T-cell (primary cell): ENCODE measurements at regions not wholly inside any gene's neighbourhood (a gene's known extent, or its start where the extent isn't known, plus 50 kb on each side); places are given as distances from the start of the nearest gene placed in this dataset.

Experiments used
- ATAC-seq, 4 experiments: fragments of 200-7000 bp in 3 of 4; fragments of 150-1000 bp in 1 of 4; cut with Tn5 transposase; replicated peaks in 1 of 4; 1 replicate in 3 of 4; 2 replicates in 1 of 4; pipeline ENCODE4 v1.10.0; 2021; ENCODE audit warnings: moderate library complexity in 3 of 4, mild to moderate bottlenecking in 2 of 4, moderate number of reproducible peaks in 1 of 4
- CTCF ChIA-PET, 2 donors: fragments of 300-600 bp; sonication (Branson Sonifier 250); formaldehyde crosslinking; loops; one replicate each; lab custom pipeline; 2022; ENCODE audit warnings: antibody characterized with exemption in 2 of 2; lab: Charles Lee
- POLR2A ChIA-PET, 2 donors: fragments of 300-600 bp; sonication (Branson Sonifier 250); formaldehyde crosslinking; loops; one replicate each; lab custom pipeline; 2022; ENCODE audit warnings: antibody characterized with exemption in 2 of 2; lab: Charles Lee
- DNase-seq, 35 experiments: peaks; one replicate each; pipeline versions ENCODE4 v3.0.0 to v3.0.0-alpha.2; 2013 to 2023
- H3K27ac ChIP-seq: one replicate; pipeline ENCODE4 v1.5.1; 2013; ENCODE audit warnings: low read length
- H3K27me3 ChIP-seq, 2 experiments: replicated peaks in 1 of 2; 1 replicate in 1 of 2; 2 replicates in 1 of 2; pipeline versions ENCODE4 v1.6.1 to v1.7.0; 2013; ENCODE audit warnings: low read length in 1 of 2, mixed read lengths in 1 of 2; ENCODE audit not compliant: control insufficient read depth in 2 of 2, insufficient read depth in 2 of 2; ENCODE audit errors: extremely low read depth in 1 of 2
- H3K36me3 ChIP-seq, 2 donors: 1 replicate in 1 of 2; 2 replicates in 1 of 2; pipeline versions ENCODE4 v1.6.1 to v1.7.0; 2013; ENCODE audit warnings: low read length in 1 of 2; ENCODE audit not compliant: control insufficient read depth in 2 of 2, insufficient read depth in 1 of 2; ENCODE audit errors: extremely low read depth in 1 of 2
- H3K4me1 ChIP-seq, 2 experiments: 1 replicate in 1 of 2; 2 replicates in 1 of 2; pipeline versions ENCODE4 v1.6.1 to v1.7.0; 2013; ENCODE audit warnings: low read length in 2 of 2, mixed read lengths in 1 of 2; ENCODE audit not compliant: insufficient read depth in 2 of 2, control insufficient read depth in 1 of 2; ENCODE audit errors: extremely low read depth in 1 of 2
- H3K4me3 ChIP-seq, 2 donors: 1 replicate in 1 of 2; 2 replicates in 1 of 2; pipeline versions ENCODE4 v1.5.1 to v1.7.0; 2013; ENCODE audit warnings: mild to moderate bottlenecking in 2 of 2, low read length in 1 of 2, moderate library complexity in 1 of 2; ENCODE audit not compliant: control insufficient read depth in 1 of 2; ENCODE audit errors: extremely low read depth in 1 of 2
- H3K9me3 ChIP-seq: 2 replicates; pipeline ENCODE4 v1.7.0; 2013
- H3K27ac Mint-ChIP-seq, 2 donors: one replicate each; pipeline ENCODE4 v1.8.0; 2020 to 2021; ENCODE audit warnings: mild to moderate bottlenecking in 2 of 2, mixed read lengths in 2 of 2
- H3K27me3 Mint-ChIP-seq, 2 donors: one replicate each; pipeline ENCODE4 v1.8.0; 2021 to 2022; ENCODE audit warnings: mixed read lengths in 2 of 2
- H3K36me3 Mint-ChIP-seq: one replicate; pipeline ENCODE4 v1.8.0; 2021; ENCODE audit warnings: mixed read lengths
- H3K4me1 Mint-ChIP-seq, 3 donors: one replicate each; pipeline ENCODE4 v1.8.0; 2020 to 2022; ENCODE audit warnings: mixed read lengths in 3 of 3, mild to moderate bottlenecking in 1 of 3
- H3K4me3 Mint-ChIP-seq, 3 donors: one replicate each; pipeline ENCODE4 v1.8.0; 2020 to 2022; ENCODE audit warnings: mild to moderate bottlenecking in 3 of 3, mixed read lengths in 3 of 3, moderate library complexity in 3 of 3
- H3K9me3 Mint-ChIP-seq, 3 donors: one replicate each; pipeline ENCODE4 v1.8.0; 2020 to 2022; ENCODE audit warnings: mixed read lengths in 3 of 3
- WGBS: methylation state at CpG from one replicate; pipeline ENCODE4 v1.1.5; 2013; ENCODE audit warnings: missing lambda C conversion rate; ENCODE audit not compliant: insufficient coverage; 5-methylcytosine and 5-hydroxymethylcytosine counted together

DNA sequence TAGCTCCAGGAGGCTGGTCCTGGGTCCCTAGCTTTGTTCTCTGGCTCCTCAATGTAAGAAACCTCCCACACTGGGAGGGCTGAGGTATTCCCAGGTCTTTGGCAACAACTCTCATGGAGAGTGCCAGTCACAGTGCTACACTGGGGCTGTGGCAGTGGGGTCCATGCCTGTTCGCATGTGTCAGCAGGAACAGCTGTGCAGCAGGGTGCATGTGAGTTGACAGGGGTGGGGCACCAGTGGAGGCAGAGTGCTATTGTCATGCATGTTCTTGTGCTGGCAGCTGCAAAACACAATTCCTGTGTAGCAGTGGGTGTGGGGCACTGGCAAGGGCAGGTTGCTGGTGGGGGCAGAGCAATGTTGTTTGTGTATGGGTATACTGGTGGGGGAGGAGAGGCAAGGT is 246.0 kb downstream of the CXXC4 start:
- H3K9me3 Mint-ChIP-seq = peaks cover 8 to 24% (median 17%) of the 10 kb centered on the region in 3 donors
- H3K36me3 ChIP-seq = no peaks in the 10 kb centered on the region
- H3K36me3 Mint-ChIP-seq = no peaks in the 10 kb centered on the region
- H3K27ac Mint-ChIP-seq = no peak overlapping the region
- WGBS = 78% methylated on average over 1 of the region's 1 CpG
- no peaks in the 10 kb centered on the region for H3K27me3 Mint-ChIP-seq
- peaks cover 0 to 6% of the 10 kb centered on the region in 2 experiments for H3K27me3 ChIP-seq
- H3K4me1 Mint-ChIP-seq = no peaks in the 10 kb centered on the region
- ATAC-seq (no peak), DNase-seq (no peak)
- H3K4me3 ChIP-seq = no peak overlapping the region
- CTCF ChIA-PET = no interaction called here
- no peak overlapping the region for H3K27ac ChIP-seq
- no peak overlapping the region for H3K4me3 Mint-ChIP-seq
- H3K9me3 ChIP-seq = no peaks in the 10 kb centered on the region
- H3K4me1 ChIP-seq = no peaks in the 10 kb centered on the region
- POLR2A ChIA-PET = no interaction called here

GRCh38 chr4:104235967-104236366 is 258.7 kb downstream of the CXXC4 start:
- Histone ChIP-seq H3K27ac (no peak overlapping the region), H3K4me1 (no peaks in the 10 kb centered on the region), H3K27me3 (no peaks in the 10 kb centered on the region), H3K36me3 (no peaks in the 10 kb centered on the region), H3K4me3 (no peak overlapping the region), H3K9me3 (no peaks in the 10 kb centered on the region)
- no peak for DNase-seq
- POLR2A ChIA-PET = no interaction called here
- no peak for ATAC-seq
- Mint-ChIP-seq H3K4me1 (no peaks in the 10 kb centered on the region), H3K36me3 (no peaks in the 10 kb centered on the region), H3K9me3 (peaks cover 9 to 12% (median 10%) of the 10 kb centered on the region in 3 donors), H3K27me3 (no peaks in the 10 kb centered on the region), H3K27ac (no peak overlapping the region), H3K4me3 (no peak overlapping the region)
- no CpG with 5 or more reads among the region's 4 CpGs for WGBS
- CTCF ChIA-PET = no interaction called here

GRCh38 chr4:104217526-104217925 is 277.2 kb downstream of the CXXC4 start:
- ATAC-seq (no peak), DNase-seq (no peak)
- H3K4me1 Mint-ChIP-seq = no peaks in the 10 kb centered on the region
- Histone ChIP-seq H3K27me3 (no peaks in the 10 kb centered on the region), H3K4me1 (no peaks in the 10 kb centered on the region), H3K4me3 (no peak overlapping the region), H3K9me3 (no peaks in the 10 kb centered on the region), H3K27ac (no peak overlapping the region), H3K36me3 (no peaks in the 10 kb centered on the region)
- POLR2A ChIA-PET = no interaction called here
- H3K36me3 Mint-ChIP-seq = no peaks in the 10 kb centered on the region
- CTCF ChIA-PET = no interaction called here
- H3K27me3 Mint-ChIP-seq = no peaks in the 10 kb centered on the region
- no peak overlapping the region for H3K4me3 Mint-ChIP-seq
- WGBS = no CpG with 5 or more reads among the region's 1 CpG
- no peak overlapping the region for H3K27ac Mint-ChIP-seq
- H3K9me3 Mint-ChIP-seq = peaks cover 2 to 13% (median 6%) of the 10 kb centered on the region in 3 donors

GRCh38 chr4:104211657-104212056 is 283.0 kb downstream of the CXXC4 start:
- H3K9me3 Mint-ChIP-seq = peaks cover 0 to 6% (median 5%) of the 10 kb centered on the region in 3 donors

DNA sequence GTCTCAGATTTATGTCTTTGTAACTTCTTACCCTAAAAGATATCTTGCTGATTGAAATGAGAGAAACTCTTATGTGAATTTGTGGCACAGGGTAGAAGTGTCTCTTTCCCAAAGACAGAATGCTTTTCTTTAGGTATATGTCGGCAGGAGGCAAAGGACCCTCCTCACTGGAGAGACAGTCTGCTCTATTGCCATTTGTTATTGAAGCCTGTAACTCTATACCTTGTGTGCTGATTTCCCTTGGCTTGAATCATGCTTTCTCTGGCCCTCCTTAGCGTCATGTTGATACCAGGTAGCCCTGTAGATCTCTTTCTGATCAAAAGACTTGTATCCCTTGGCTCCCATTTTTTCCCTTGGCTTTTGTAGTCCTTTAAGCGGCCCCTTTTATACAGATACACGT is 284.3 kb downstream of the CXXC4 start:
- H3K36me3 Mint-ChIP-seq = no peaks in the 10 kb centered on the region
- CTCF ChIA-PET = no interaction called here
- Histone ChIP-seq H3K36me3 (no peaks in the 10 kb centered on the region), H3K4me1 (no peaks in the 10 kb centered on the region), H3K9me3 (no peaks in the 10 kb centered on the region), H3K27me3 (no peaks in the 10 kb centered on the region), H3K27ac (no peak overlapping the region), H3K4me3 (no peak overlapping the region)
- H3K4me3 Mint-ChIP-seq = no peak overlapping the region
- ATAC-seq = no peak
- H3K27ac Mint-ChIP-seq = no peak overlapping the region
- H3K9me3 Mint-ChIP-seq = peaks cover 0 to 6% (median 0%) of the 10 kb centered on the region in 3 donors
- no peak for DNase-seq
- 43% methylated on average over 2 of the region's 4 CpGs for WGBS
- H3K4me1 Mint-ChIP-seq = no peaks in the 10 kb centered on the region
- H3K27me3 Mint-ChIP-seq = no peaks in the 10 kb centered on the region
- POLR2A ChIA-PET = no interaction called here

More at GRCh38 chr4:104211657-104212056, 283.0 kb downstream of the CXXC4 start:
- ChIA-PET CTCF (no interaction called here), POLR2A (no interaction called here)
- Mint-ChIP-seq H3K36me3 (no peaks in the 10 kb centered on the region), H3K27ac (no peak overlapping the region), H3K27me3 (no peaks in the 10 kb centered on the region), H3K4me3 (no peak overlapping the region), H3K4me1 (no peaks in the 10 kb centered on the region)
- ATAC-seq (no peak), DNase-seq (no peak)
- no peak overlapping the region for H3K4me3 ChIP-seq
- no CpG with 5 or more reads among the region's 2 CpGs for WGBS
- no peaks in the 10 kb centered on the region for H3K36me3 ChIP-seq
- H3K27me3 ChIP-seq = no peaks in the 10 kb centered on the region
- no peaks in the 10 kb centered on the region for H3K9me3 ChIP-seq
- H3K27ac ChIP-seq = no peak overlapping the region
- H3K4me1 ChIP-seq = no peaks in the 10 kb centered on the region

DNA sequence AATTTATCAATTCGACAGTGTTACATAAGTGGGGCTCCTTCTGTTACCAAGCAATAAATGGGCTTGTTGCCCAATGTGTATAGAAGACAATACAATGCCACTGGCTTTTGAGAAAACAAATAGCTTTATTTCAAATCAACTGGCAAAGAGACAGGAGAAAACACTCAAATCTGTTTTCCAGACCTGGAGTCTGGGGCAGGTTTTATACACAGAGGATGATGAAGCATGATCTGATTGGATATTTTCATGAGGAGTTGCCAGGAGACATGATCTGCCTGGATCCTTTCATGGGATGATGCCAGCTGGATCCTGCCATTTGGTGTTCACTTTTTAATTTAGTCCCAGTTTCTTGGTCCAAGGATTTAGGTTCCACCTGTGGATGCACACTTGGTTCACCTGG is 287.9 kb downstream of the CXXC4 start:
- H3K36me3 Mint-ChIP-seq = no peaks in the 10 kb centered on the region
- DNase-seq (no peak), ATAC-seq (no peak)
- H3K4me3 ChIP-seq = no peak overlapping the region
- no peaks in the 10 kb centered on the region for H3K36me3 ChIP-seq
- H3K27me3 Mint-ChIP-seq = no peaks in the 10 kb centered on the region
- ChIA-PET CTCF (no interaction called here), POLR2A (no interaction called here)
- H3K4me1 Mint-ChIP-seq = no peaks in the 10 kb centered on the region
- H3K27me3 ChIP-seq = no peaks in the 10 kb centered on the region
- no peak overlapping the region for H3K4me3 Mint-ChIP-seq
- H3K27ac Mint-ChIP-seq = no peak overlapping the region
- no CpG with 5 or more reads among the region's 1 CpG for WGBS
- H3K9me3 Mint-ChIP-seq = peaks cover 0 to 8% (median 8%) of the 10 kb centered on the region in 3 donors
- no peaks in the 10 kb centered on the region for H3K4me1 ChIP-seq
- H3K9me3 ChIP-seq = no peaks in the 10 kb centered on the region
- H3K27ac ChIP-seq = no peak overlapping the region

DNA sequence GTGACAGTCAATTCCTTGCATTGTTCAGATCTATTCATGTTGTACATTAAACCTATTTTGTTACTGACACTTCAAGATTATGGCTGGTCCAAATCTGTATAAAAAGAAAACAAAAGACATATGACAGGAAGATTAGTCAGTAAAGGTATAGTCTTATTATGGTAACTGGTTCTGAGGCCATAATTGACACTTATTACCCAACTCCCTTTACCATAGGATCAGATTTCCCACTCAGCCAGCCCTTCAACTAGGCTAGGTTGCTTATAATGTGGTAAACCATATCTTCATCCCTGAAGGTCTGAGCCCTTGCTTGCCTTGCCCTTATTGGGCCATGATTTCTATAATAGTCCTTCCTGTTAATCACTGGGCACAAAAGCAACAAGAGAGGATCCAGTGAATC is 289.6 kb downstream of the CXXC4 start:
- no peak overlapping the region for H3K4me3 Mint-ChIP-seq
- no peaks in the 10 kb centered on the region for H3K27me3 ChIP-seq
- ATAC-seq (no peak), DNase-seq (no peak)
- no peaks in the 10 kb centered on the region for H3K36me3 Mint-ChIP-seq
- H3K36me3 ChIP-seq = no peaks in the 10 kb centered on the region
- no peak overlapping the region for H3K27ac Mint-ChIP-seq
- H3K9me3 Mint-ChIP-seq = peaks cover 0 to 13% (median 9%) of the 10 kb centered on the region in 3 donors
- no peaks in the 10 kb centered on the region for H3K4me1 Mint-ChIP-seq
- no peaks in the 10 kb centered on the region for H3K4me1 ChIP-seq
- H3K27ac ChIP-seq = no peak overlapping the region
- CTCF ChIA-PET = no interaction called here
- H3K27me3 Mint-ChIP-seq = no peaks in the 10 kb centered on the region
- no peak overlapping the region for H3K4me3 ChIP-seq
- POLR2A ChIA-PET = no interaction called here
- no peaks in the 10 kb centered on the region for H3K9me3 ChIP-seq
